Neutrophil (primary cell): ENCODE measurements at regions not wholly inside any gene's neighbourhood (a gene's known extent, or its start where the extent isn't known, plus 50 kb on each side); places are given as distances from the start of the nearest gene placed in this dataset.

Experiments
- H3K27ac ChIP-seq: fragments of 200-600 bp; sonication (generic); 2 replicates; pipeline ENCODE4 v1.5.1; 2016; ENCODE audit warnings: mild to moderate bottlenecking, moderate library complexity
- H3K27me3 ChIP-seq: fragments of 200-600 bp; sonication (generic); 2 replicates; pipeline ENCODE4 v1.6.0; 2016; ENCODE audit warnings: mild to moderate bottlenecking
- H3K36me3 ChIP-seq: fragments of 200-600 bp; sonication (generic); 2 replicates; pipeline ENCODE4 v1.5.1; 2017
- H3K4me1 ChIP-seq, 2 experiments: fragments of 200-600 bp in 1 of 2; sonication (generic) in 1 of 2; 1 replicate in 1 of 2; 2 replicates in 1 of 2; pipeline versions ENCODE4 v1.5.1 to v1.6.1; 2013 to 2016; ENCODE audit warnings: low read depth in 1 of 2, low read length in 1 of 2, mild to moderate bottlenecking in 1 of 2, moderate library complexity in 1 of 2; ENCODE audit not compliant: control insufficient read depth in 1 of 2, insufficient read depth in 1 of 2
- H3K4me3 ChIP-seq, 2 experiments: fragments of 200-600 bp in 1 of 2; sonication (generic) in 1 of 2; 1 replicate in 1 of 2; 2 replicates in 1 of 2; pipeline ENCODE4 v1.5.1; 2013 to 2016; ENCODE audit warnings: low read depth in 1 of 2, low read length in 1 of 2, mild to moderate bottlenecking in 1 of 2, moderate library complexity in 1 of 2
- H3K9me3 ChIP-seq: fragments of 200-600 bp; sonication (generic); 2 replicates; pipeline ENCODE4 v1.5.1; 2016
- TF ChIP-seq, protein P1 (sequence below): fragments of 200-600 bp; sonication (generic); IDR thresholded peaks from 2 replicates; pipeline ENCODE4 v1.5.1; 2016; ENCODE audit warnings: antibody characterized with exemption

GRCh38 chr5:135107986-135108385 is 74.0 kb upstream of the PITX1 start:
- Histone ChIP-seq H3K36me3 (no peaks in the 10 kb centered on the region), H3K9me3 (no peaks in the 10 kb centered on the region), H3K27me3 (no peaks in the 10 kb centered on the region), H3K4me3 (no peak overlapping the region), H3K27ac (no peak overlapping the region), H3K4me1 (peaks cover 8 to 34% of the 10 kb centered on the region in 2 experiments)
- TF ChIP-seq, protein P1, sequence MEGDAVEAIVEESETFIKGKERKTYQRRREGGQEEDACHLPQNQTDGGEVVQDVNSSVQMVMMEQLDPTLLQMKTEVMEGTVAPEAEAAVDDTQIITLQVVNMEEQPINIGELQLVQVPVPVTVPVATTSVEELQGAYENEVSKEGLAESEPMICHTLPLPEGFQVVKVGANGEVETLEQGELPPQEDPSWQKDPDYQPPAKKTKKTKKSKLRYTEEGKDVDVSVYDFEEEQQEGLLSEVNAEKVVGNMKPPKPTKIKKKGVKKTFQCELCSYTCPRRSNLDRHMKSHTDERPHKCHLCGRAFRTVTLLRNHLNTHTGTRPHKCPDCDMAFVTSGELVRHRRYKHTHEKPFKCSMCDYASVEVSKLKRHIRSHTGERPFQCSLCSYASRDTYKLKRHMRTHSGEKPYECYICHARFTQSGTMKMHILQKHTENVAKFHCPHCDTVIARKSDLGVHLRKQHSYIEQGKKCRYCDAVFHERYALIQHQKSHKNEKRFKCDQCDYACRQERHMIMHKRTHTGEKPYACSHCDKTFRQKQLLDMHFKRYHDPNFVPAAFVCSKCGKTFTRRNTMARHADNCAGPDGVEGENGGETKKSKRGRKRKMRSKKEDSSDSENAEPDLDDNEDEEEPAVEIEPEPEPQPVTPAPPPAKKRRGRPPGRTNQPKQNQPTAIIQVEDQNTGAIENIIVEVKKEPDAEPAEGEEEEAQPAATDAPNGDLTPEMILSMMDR: no peak

DNA sequence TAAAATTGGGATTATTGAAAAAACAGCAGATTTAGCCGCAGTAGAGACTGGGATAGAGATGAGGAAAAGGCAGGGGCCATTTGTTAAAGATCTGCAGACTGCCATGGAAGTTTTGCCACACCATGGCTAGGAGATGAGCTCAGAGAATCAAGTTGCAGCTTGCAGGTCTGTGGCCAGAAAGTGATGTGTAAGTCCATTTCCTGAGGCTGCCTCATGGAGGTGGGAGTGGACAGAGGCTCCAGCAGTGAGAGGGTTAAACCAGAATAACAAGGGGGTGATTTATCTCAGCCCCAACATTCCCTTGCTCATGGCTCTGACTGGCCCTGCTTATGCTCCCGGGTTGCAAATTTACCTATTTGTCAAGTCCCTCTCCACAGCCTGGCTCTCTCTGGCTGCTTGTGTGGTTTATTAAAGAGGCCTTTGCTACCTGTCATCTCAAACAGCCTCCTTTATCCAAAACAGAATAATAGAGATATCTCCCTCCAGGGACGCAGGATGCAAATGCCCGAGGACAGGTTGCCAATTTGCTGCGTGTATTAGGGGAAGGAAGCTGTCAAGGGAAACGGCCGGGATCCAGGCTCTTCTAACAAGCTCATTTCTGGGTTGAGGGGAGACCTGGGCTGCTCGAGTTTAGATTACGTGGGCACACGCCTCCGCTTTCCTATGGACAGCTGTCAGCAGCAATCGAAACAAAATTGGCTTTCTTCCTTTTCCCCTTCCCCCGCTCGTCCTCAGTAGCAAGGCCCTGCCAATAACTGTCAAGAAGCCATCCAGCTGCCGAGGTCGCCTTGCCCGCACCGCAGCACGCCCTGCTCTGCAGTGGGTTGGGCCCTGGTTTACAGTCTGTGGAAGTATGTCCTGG is 72.8 kb upstream of the PITX1 start:
- Histone ChIP-seq H3K27ac (no peak overlapping the region), H3K4me3 (no peak overlapping the region), H3K27me3 (no peaks in the 10 kb centered on the region), H3K9me3 (no peaks in the 10 kb centered on the region), H3K4me1 (peaks cover 8 to 34% of the 10 kb centered on the region in 2 experiments), H3K36me3 (no peaks in the 10 kb centered on the region)
- TF ChIP-seq, protein P1: no peak

- Histone ChIP-seq H3K4me1 (peaks cover 8 to 34% of the 10 kb centered on the region in 2 experiments), H3K27ac (no peak overlapping the region), H3K9me3 (no peaks in the 10 kb centered on the region), H3K4me3 (no peak overlapping the region), H3K27me3 (no peaks in the 10 kb centered on the region), H3K36me3 (no peaks in the 10 kb centered on the region)
- TF ChIP-seq, protein P1: no peak
Measured at GRCh38 chr5:135106136-135106535, 72.1 kb upstream of the PITX1 start.

- Histone ChIP-seq H3K36me3 (no peaks in the 10 kb centered on the region), H3K27ac (no peak overlapping the region), H3K27me3 (no peaks in the 10 kb centered on the region)
Measured at GRCh38 chr5:135105105-135105484, 71.1 kb upstream of the PITX1 start.

DNA sequence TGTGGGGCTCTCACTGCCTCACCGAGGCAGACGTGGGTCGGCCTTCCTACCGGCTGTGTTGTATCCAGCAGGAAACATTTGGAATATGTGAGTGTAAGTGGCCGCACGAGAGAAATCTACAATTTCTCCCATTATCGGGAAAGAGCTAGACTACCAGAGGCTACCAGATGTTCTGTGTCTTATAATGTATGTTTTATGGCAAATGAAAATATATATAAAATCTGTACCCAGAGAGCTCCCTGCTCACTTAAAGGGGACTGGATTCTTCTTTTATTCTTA is 69.5 kb upstream of the PITX1 start:
- H3K27ac ChIP-seq: no peak overlapping the region
- TF ChIP-seq, protein P1: no peak
- H3K27me3 ChIP-seq: peaks cover 5% of the 10 kb centered on the region
- no peaks in the 10 kb centered on the region for H3K36me3 ChIP-seq
- H3K4me1 ChIP-seq: peaks cover 8 to 34% of the 10 kb centered on the region in 2 experiments
- H3K9me3 ChIP-seq: no peaks in the 10 kb centered on the region
- no peak overlapping the region for H3K4me3 ChIP-seq

More at GRCh38 chr5:135105105-135105484, 71.1 kb upstream of the PITX1 start:
- TF ChIP-seq, protein P1: no peak
- Histone ChIP-seq H3K4me1 (peaks cover 8 to 34% of the 10 kb centered on the region in 2 experiments), H3K4me3 (no peak overlapping the region), H3K9me3 (no peaks in the 10 kb centered on the region)
